MM.1S (cell line): ENCODE measurements at regions not wholly inside any gene's neighbourhood (a gene's known extent, or its start where the extent isn't known, plus 50 kb on each side); places are given as distances from the start of the nearest gene placed in this dataset.

ENCODE experiments used
- DNase-seq: peaks from one replicate; pipeline ENCODE4 v3.0.0-alpha.2; 2015
- H2AFZ ChIP-seq: fragments of 300-600 bp; sonication (generic); 2 replicates; pipeline ENCODE4 v1.6.0; 2016; ENCODE audit warnings: antibody characterized with exemption, low read length
- H3F3A ChIP-seq: fragments of 300-600 bp; sonication (generic); 2 replicates; pipeline ENCODE4 v1.6.1; 2016; ENCODE audit warnings: mild to moderate bottlenecking, antibody characterized with exemption, low read length, moderate library complexity, mixed read lengths; ENCODE audit not compliant: insufficient read depth
- H3K27ac ChIP-seq: fragments of 300-600 bp; sonication (generic); 2 replicates; pipeline ENCODE4 v1.5.1; 2016; ENCODE audit warnings: mild to moderate bottlenecking, low read length
- H3K27me3 ChIP-seq: fragments of 300-600 bp; sonication (generic); replicated peaks from 2 replicates; pipeline ENCODE4 v1.6.0; 2016; ENCODE audit warnings: low read length; ENCODE audit not compliant: insufficient read depth
- H3K36me3 ChIP-seq: fragments of 300-600 bp; sonication (generic); replicated peaks from 2 replicates; pipeline ENCODE4 v1.6.1; 2016; ENCODE audit warnings: mild to moderate bottlenecking, low read length, mixed read lengths; ENCODE audit not compliant: insufficient read depth
- H3K4me1 ChIP-seq: fragments of 300-600 bp; sonication (generic); 2 replicates; pipeline ENCODE4 v1.6.1; 2016; ENCODE audit warnings: low read length, mixed read lengths
- H3K4me2 ChIP-seq: fragments of 300-600 bp; sonication (generic); 2 replicates; pipeline ENCODE4 v1.6.0; 2016; ENCODE audit warnings: low read depth, low read length
- H3K4me3 ChIP-seq: fragments of 300-600 bp; sonication (generic); 2 replicates; pipeline ENCODE4 v1.5.1; 2016; ENCODE audit warnings: low read length, mixed read lengths
- H3K79me2 ChIP-seq: fragments of 300-600 bp; sonication (generic); 2 replicates; pipeline ENCODE4 v1.6.1; 2016; ENCODE audit warnings: mixed run types, low read length, mixed read lengths
- H3K9ac ChIP-seq: fragments of 300-600 bp; sonication (generic); 2 replicates; pipeline ENCODE4 v1.6.1; 2016; ENCODE audit warnings: low read length, mixed read lengths
- H3K9me2 ChIP-seq: fragments of 300-600 bp; sonication (generic); replicated peaks from 2 replicates; pipeline ENCODE4 v1.6.1; 2016; ENCODE audit warnings: mild to moderate bottlenecking, low read length, mixed read lengths; ENCODE audit not compliant: insufficient read depth
- H3K9me3 ChIP-seq: fragments of 300-600 bp; sonication (generic); replicated peaks from 2 replicates; pipeline ENCODE4 v1.6.1; 2016; ENCODE audit warnings: mild to moderate bottlenecking, low read length, mixed read lengths; ENCODE audit not compliant: insufficient read depth
- H4K20me1 ChIP-seq: fragments of 300-600 bp; sonication (generic); 2 replicates; pipeline ENCODE4 v1.6.1; 2016; ENCODE audit warnings: mild to moderate bottlenecking, low read length, moderate library complexity, mixed read lengths; ENCODE audit not compliant: insufficient read depth
- EZH2 ChIP-seq: fragments of 300-600 bp; sonication (generic); optimal IDR thresholded peaks from 2 replicates; pipeline ENCODE3; 2017; ENCODE audit warnings: low read depth, mild to moderate bottlenecking, antibody characterized with exemption, low read length, mixed read lengths
- EZH2phosphoT487 ChIP-seq: fragments of 300-600 bp; sonication (generic); IDR thresholded peaks from 2 replicates; pipeline ENCODE4 v1.6.1; 2018; ENCODE audit warnings: antibody characterized with exemption, low read length
- TF ChIP-seq, protein P1 (sequence below): fragments of 300-600 bp; sonication (generic); IDR thresholded peaks from 2 replicates; pipeline ENCODE4 v1.5.1; 2016; ENCODE audit warnings: antibody characterized with exemption, low read length, mixed read lengths

DNA sequence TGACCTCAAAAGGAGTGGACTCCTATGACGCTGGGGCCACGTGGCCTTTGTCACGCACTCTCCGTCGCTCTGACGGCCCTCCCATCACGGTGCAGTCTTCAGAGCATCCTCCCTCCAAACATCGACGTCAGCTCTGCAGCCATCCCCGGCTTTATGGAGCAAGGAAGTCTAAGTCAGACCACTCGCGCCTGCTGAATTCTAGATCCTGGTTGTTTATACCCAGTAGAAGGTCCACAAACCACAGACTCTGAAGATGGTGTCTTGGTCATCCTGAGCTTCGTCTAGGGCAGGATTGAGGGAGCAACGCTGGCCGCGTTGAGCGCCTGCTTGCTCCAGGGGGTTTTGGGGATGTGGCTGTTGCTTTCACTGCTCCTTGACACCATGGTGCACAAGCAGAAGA is 228.0 kb upstream of the SALL3 start:
- Histone ChIP-seq H4K20me1 (no peaks in the 10 kb centered on the region), H3K36me3 (no peaks in the 10 kb centered on the region), H3K4me3 (no peak overlapping the region), H3K4me1 (no peaks in the 10 kb centered on the region), H3K9me3 (no peaks in the 10 kb centered on the region), H3K27ac (no peak overlapping the region), H3K9me2 (no peaks in the 10 kb centered on the region), H3F3A (no peaks in the 10 kb centered on the region), H3K79me2 (no peaks in the 10 kb centered on the region), H2AFZ (no peak overlapping the region), H3K9ac (no peak overlapping the region), H3K27me3 (no peaks in the 10 kb centered on the region), H3K4me2 (no peak overlapping the region)
- no peak for DNase-seq
- TF ChIP-seq EZH2 (no peak), EZH2phosphoT487 (no peak)
- TF ChIP-seq, protein P1, sequence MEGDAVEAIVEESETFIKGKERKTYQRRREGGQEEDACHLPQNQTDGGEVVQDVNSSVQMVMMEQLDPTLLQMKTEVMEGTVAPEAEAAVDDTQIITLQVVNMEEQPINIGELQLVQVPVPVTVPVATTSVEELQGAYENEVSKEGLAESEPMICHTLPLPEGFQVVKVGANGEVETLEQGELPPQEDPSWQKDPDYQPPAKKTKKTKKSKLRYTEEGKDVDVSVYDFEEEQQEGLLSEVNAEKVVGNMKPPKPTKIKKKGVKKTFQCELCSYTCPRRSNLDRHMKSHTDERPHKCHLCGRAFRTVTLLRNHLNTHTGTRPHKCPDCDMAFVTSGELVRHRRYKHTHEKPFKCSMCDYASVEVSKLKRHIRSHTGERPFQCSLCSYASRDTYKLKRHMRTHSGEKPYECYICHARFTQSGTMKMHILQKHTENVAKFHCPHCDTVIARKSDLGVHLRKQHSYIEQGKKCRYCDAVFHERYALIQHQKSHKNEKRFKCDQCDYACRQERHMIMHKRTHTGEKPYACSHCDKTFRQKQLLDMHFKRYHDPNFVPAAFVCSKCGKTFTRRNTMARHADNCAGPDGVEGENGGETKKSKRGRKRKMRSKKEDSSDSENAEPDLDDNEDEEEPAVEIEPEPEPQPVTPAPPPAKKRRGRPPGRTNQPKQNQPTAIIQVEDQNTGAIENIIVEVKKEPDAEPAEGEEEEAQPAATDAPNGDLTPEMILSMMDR = no peak

DNA sequence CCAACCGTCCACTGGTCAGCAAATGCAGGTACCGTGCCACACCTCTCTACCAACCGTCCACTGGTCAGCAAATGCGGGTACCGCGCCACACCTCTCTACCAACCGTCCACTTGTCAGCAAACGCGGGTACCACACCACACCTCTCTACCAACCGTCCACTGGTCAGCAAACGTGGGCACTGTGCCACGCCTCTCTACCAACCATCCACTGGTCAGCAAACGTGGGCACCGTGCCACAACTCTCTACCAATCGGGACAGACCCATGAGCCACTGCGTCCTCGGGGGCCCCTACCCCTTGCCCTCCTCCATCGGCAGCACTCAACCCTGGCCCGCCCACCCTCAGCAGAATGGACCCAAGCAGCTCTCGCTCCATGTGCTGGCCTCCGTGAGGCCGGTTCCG is 226.4 kb upstream of the SALL3 start:
- TF ChIP-seq, protein P1 = no peak
- TF ChIP-seq EZH2 = no peak
- no peak for TF ChIP-seq EZH2phosphoT487
- H3K4me3 ChIP-seq = no peak overlapping the region

DNA sequence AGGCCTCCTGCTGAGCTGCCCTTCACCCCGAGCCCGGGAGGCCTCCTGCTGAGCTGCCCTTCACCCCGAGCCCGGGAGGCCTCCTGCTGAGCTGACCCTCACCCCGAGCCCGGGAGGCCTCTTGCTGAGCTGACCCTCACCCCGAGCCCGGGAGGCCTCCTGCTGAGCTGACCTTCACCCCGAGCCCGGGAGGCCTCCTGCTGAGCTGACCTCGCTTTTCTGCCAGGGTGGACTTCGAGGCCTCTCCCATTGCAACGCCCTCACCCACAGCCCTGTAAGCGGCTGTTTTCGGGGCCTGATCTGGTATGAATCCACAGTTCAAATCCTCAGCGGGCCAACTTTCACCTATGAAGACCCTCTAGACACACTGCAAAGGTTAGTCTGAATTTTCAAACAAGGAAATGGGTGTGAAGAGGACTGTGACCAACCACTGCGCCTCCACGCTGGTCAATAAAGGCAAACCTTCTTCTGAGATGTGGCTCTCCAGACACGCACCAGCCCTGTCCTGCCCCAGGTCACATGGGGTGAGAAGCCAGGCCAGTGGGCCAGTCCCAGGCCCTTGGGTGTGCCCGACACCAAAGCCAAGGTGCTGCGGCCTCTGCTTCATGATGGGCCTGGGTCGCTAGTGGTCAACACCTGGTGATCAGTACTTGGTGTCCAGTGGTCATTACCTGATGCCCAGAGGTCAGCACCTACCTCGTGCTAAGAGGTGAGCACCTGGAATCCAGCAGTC is 225.1 kb upstream of the SALL3 start:
- Histone ChIP-seq H3K4me1 (no peaks in the 10 kb centered on the region), H2AFZ (no peak overlapping the region), H3K27ac (no peak overlapping the region), H3K27me3 (no peaks in the 10 kb centered on the region), H3K9me3 (no peaks in the 10 kb centered on the region), H3K4me3 (no peak overlapping the region), H3K9ac (no peak overlapping the region), H3K36me3 (no peaks in the 10 kb centered on the region), H3K79me2 (no peaks in the 10 kb centered on the region), H3K9me2 (no peaks in the 10 kb centered on the region), H3F3A (no peaks in the 10 kb centered on the region), H4K20me1 (no peaks in the 10 kb centered on the region), H3K4me2 (no peak overlapping the region)
- DNase-seq = no peak
- TF ChIP-seq EZH2phosphoT487 (no peak), EZH2 (no peak)
- TF ChIP-seq, protein P1 = no peak

More for the DNA sequence above, 226.4 kb upstream of the SALL3 start:
- Histone ChIP-seq H3K9ac (no peak overlapping the region), H3K36me3 (no peaks in the 10 kb centered on the region), H3K79me2 (no peaks in the 10 kb centered on the region), H3K27me3 (no peaks in the 10 kb centered on the region), H4K20me1 (no peaks in the 10 kb centered on the region), H3K9me3 (no peaks in the 10 kb centered on the region), H3K4me1 (no peaks in the 10 kb centered on the region), H3F3A (no peaks in the 10 kb centered on the region), H2AFZ (no peak overlapping the region), H3K9me2 (no peaks in the 10 kb centered on the region), H3K4me2 (no peak overlapping the region), H3K27ac (no peak overlapping the region)
- DNase-seq = no peak
